Panc1 (cell line): ENCODE measurements at regions not wholly inside any gene's neighbourhood (a gene's known extent, or its start where the extent isn't known, plus 50 kb on each side); places are given as distances from the start of the nearest gene placed in this dataset.

ENCODE experiments used
- POLR2AphosphoS5 ChIP-seq: IDR thresholded peaks from 2 replicates; pipeline ENCODE4 v1.6.1; 2012; ENCODE audit warnings: mild to moderate bottlenecking, low read depth, low read length, moderate library complexity
- SIN3A ChIP-seq: IDR thresholded peaks from 2 replicates; pipeline ENCODE4 v1.6.1; 2012; ENCODE audit warnings: low read depth, mild to moderate bottlenecking, low read length, moderate library complexity, borderline replicate concordance; ENCODE audit not compliant: insufficient read depth
- TCF7L2 ChIP-seq: IDR thresholded peaks from 2 replicates; pipeline ENCODE4 v1.6.1; 2011; ENCODE audit warnings: mild to moderate bottlenecking, low read depth, low read length, inconsistent platforms
- TF ChIP-seq, protein P1 (sequence below): fragments of 450-650 bp; IDR thresholded peaks from 2 replicates; pipeline ENCODE4 v1.5.1; 2017; ENCODE audit warnings: mild to moderate bottlenecking

DNA sequence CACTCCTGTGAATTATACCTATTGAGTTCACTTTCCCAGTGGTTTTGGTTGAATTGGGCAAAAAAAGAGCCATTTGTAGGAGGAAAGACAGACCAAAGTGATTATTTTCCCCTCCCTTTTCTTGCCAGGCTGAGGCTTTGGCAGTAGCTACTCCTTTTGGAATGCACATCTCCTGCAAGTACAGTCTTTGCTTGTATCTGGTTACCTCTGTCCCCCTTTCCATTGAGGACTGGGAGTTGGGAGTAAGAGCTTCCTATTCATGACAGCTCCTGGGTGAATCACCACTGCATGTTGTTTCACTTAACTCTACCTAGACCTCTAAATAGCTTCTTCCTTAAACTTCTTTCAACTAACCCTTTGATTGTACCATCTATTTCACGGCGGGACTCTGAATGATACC is 695.3 kb upstream of the ZNF804A start:
- TF ChIP-seq, protein P1, sequence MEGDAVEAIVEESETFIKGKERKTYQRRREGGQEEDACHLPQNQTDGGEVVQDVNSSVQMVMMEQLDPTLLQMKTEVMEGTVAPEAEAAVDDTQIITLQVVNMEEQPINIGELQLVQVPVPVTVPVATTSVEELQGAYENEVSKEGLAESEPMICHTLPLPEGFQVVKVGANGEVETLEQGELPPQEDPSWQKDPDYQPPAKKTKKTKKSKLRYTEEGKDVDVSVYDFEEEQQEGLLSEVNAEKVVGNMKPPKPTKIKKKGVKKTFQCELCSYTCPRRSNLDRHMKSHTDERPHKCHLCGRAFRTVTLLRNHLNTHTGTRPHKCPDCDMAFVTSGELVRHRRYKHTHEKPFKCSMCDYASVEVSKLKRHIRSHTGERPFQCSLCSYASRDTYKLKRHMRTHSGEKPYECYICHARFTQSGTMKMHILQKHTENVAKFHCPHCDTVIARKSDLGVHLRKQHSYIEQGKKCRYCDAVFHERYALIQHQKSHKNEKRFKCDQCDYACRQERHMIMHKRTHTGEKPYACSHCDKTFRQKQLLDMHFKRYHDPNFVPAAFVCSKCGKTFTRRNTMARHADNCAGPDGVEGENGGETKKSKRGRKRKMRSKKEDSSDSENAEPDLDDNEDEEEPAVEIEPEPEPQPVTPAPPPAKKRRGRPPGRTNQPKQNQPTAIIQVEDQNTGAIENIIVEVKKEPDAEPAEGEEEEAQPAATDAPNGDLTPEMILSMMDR, result no peak
- TF ChIP-seq POLR2AphosphoS5 (no peak), TCF7L2 (no peak), SIN3A (no peak)
